HepG2 (cell line): ENCODE measurements at regions not wholly inside any gene's neighbourhood (a gene's known extent, or its start where the extent isn't known, plus 50 kb on each side); places are given as distances from the start of the nearest gene placed in this dataset.

Experiments used
- ATAC-seq: fragments of 200-7000 bp; cut with Tn5 transposase; 3 replicates; pipeline ENCODE4 v1.9.1; 2020; ENCODE audit warnings: mild to moderate bottlenecking, moderate library complexity
- BruUV-seq: library from RNA; stranded (reverse); fragments of 400-500 nt; replicated peaks from 2 replicates; lab custom pipeline; 2021; lab: Mats Ljungman, UMichigan
- CTCF ChIA-PET: fragments of 300-600 bp; formaldehyde crosslinking; extraction: SDS; loops from one replicate; lab custom pipeline; 2021; ENCODE audit warnings: low total read pairs, inconsistent platforms, low intra/inter-chr PET ratio; lab: Yijun Ruan, JAX
- POLR2A ChIA-PET: fragments of 350-600 bp; sonication (Branson Sonifier 250); formaldehyde crosslinking; loops from one replicate; lab custom pipeline; 2020; ENCODE audit warnings: antibody characterized with exemption, inconsistent platforms; lab: Yijun Ruan, JAX
- DNase-seq: peaks from one replicate; pipeline ENCODE4 v3.0.0-alpha.2; 2015; ENCODE audit warnings: low spot score
- FAIRE-seq: peaks from 3 replicates; lab custom pipeline; 2011; peaks lifted over from hg19 to GRCh38; lab: Jason Lieb, UNC
- H2AFZ ChIP-seq: one replicate; pipeline ENCODE4 v1.6.1; 2011; ENCODE audit warnings: low read length, inconsistent platforms
- H3K27ac ChIP-seq: fragments of 300-600 bp; 3 replicates; pipeline ENCODE4 v1.8.0; 2011; ENCODE audit warnings: mixed run types, mild to moderate bottlenecking, mixed read lengths, low read length, inconsistent platforms; ENCODE audit not compliant: insufficient read depth; ENCODE audit errors: extremely low read length
- H3K27me3 ChIP-seq, 2 experiments: fragments of 200-600 bp in 1 of 2; 2 replicates in 1 of 2; 3 replicates in 1 of 2; pipeline versions ENCODE4 v1.6.0 to v1.8.0; 2011; ENCODE audit warnings: low read length in 2 of 2, mild to moderate bottlenecking in 2 of 2, moderate library complexity in 2 of 2, inconsistent platforms in 1 of 2; ENCODE audit not compliant: insufficient read depth in 2 of 2, control insufficient read depth in 1 of 2
- H3K36me3 ChIP-seq, 2 experiments: fragments of 200-600 bp in 1 of 2; replicated peaks in 1 of 2; 2 replicates in 1 of 2; 3 replicates in 1 of 2; pipeline versions ENCODE4 v1.5.1 to v1.8.0; 2011; ENCODE audit warnings: low read length in 2 of 2, inconsistent platforms in 1 of 2; ENCODE audit not compliant: insufficient read depth in 2 of 2, control insufficient read depth in 1 of 2
- H3K4me1 ChIP-seq: 2 replicates; pipeline ENCODE4 v1.5.1; 2012; ENCODE audit warnings: low read length, inconsistent platforms; ENCODE audit not compliant: insufficient read depth
- H3K4me2 ChIP-seq: 2 replicates; pipeline ENCODE4 v1.6.0; 2011; ENCODE audit warnings: low read depth, low read length, inconsistent platforms
- H3K4me3 ChIP-seq, 3 experiments: fragments of 200-600 bp in 1 of 3; sonication (generic), shearing (Covaris generic) in 1 of 3; replicated peaks in 1 of 3; 2 replicates each; pipeline ENCODE4 v1.5.1; 2011 to 2016; ENCODE audit warnings: low read length in 3 of 3, inconsistent platforms in 2 of 3, low read depth in 2 of 3, mild to moderate bottlenecking in 2 of 3, control low read depth in 1 of 3, mixed read lengths in 1 of 3; ENCODE audit not compliant: insufficient read depth in 1 of 3
- H3K79me2 ChIP-seq: one replicate; pipeline ENCODE4 v1.6.1; 2011; ENCODE audit warnings: low read length, inconsistent platforms; ENCODE audit not compliant: insufficient read depth
- H3K9ac ChIP-seq: 2 replicates; pipeline ENCODE4 v1.6.0; 2011; ENCODE audit warnings: mild to moderate bottlenecking, low read depth, low read length, inconsistent platforms; ENCODE audit not compliant: insufficient read depth
- H3K9me3 ChIP-seq: 2 replicates; pipeline ENCODE4 v1.5.1; 2012; ENCODE audit warnings: mild to moderate bottlenecking, low read length
- H4K20me1 ChIP-seq: 2 replicates; pipeline ENCODE4 v1.6.0; 2011; ENCODE audit warnings: inconsistent platforms, mild to moderate bottlenecking, low read length, moderate library complexity; ENCODE audit not compliant: insufficient read depth
- CAMTA2 ChIP-seq: sonication (generic); formaldehyde crosslinking; IDR thresholded peaks from 2 replicates; pipeline ENCODE4 v1.4.0; 2020; ENCODE audit warnings: mild to moderate bottlenecking, missing genetic modification reagents, borderline replicate concordance
- ERF ChIP-seq: IDR thresholded peaks from 2 replicates; pipeline ENCODE4 v1.6.1; 2018; ENCODE audit warnings: missing biosample characterization, missing genetic modification reagents
- HNRNPLL ChIP-seq: fragments of 200-400 bp; formaldehyde crosslinking; IDR thresholded peaks from 2 replicates; pipeline ENCODE4 v1.6.1; 2017; ENCODE audit warnings: mild to moderate bottlenecking, low read depth, low read length; ENCODE audit not compliant: poor library complexity, severe bottlenecking
- MAFG ChIP-seq: sonication (generic); formaldehyde crosslinking; IDR thresholded peaks from 2 replicates; pipeline ENCODE4 v1.5.1; 2020; ENCODE audit warnings: mild to moderate bottlenecking, missing genetic modification reagents
- NCOA1 ChIP-seq: sonication (generic); formaldehyde crosslinking; IDR thresholded peaks from 2 replicates; pipeline ENCODE4 v1.9.0; 2021; ENCODE audit warnings: missing genetic modification reagents
- RARG ChIP-seq: sonication (generic); formaldehyde crosslinking; IDR thresholded peaks from 2 replicates; pipeline ENCODE4 v1.4.0; 2020; ENCODE audit warnings: low read depth, mild to moderate bottlenecking, missing genetic modification reagents
- SKI ChIP-seq: fragments of 450-650 bp; IDR thresholded peaks from one replicate; pipeline ENCODE4 v1.6.1; 2018; ENCODE audit warnings: mild to moderate bottlenecking; ENCODE audit not compliant: partially characterized antibody
- SOX6 ChIP-seq, 2 experiments: fragments of 450-650 bp in 1 of 2; sonication (generic) in 1 of 2; formaldehyde crosslinking in 1 of 2; IDR thresholded peaks; 2 replicates each; pipeline versions ENCODE4 v1.4.0 to v1.6.1; 2017 to 2020; ENCODE audit warnings: antibody characterized with exemption in 1 of 2, mild to moderate bottlenecking in 1 of 2, missing genetic modification reagents in 1 of 2
- ZFP36 ChIP-seq: fragments of 150-350 bp; IDR thresholded peaks from 2 replicates; pipeline ENCODE4 v1.6.1; 2018; ENCODE audit warnings: borderline replicate concordance, low read length, low read depth; ENCODE audit not compliant: partially characterized antibody
- ZNF232 ChIP-seq: sonication (generic); formaldehyde crosslinking; IDR thresholded peaks from 2 replicates; pipeline ENCODE4 v1.4.0; 2020; ENCODE audit warnings: missing genetic modification reagents, borderline replicate concordance
- ZNF235 ChIP-seq: sonication (generic); formaldehyde crosslinking; IDR thresholded peaks from 2 replicates; pipeline ENCODE4 v1.8.1; 2023; ENCODE audit warnings: mild to moderate bottlenecking, missing genetic modification reagents, borderline replicate concordance
- ZNF335 ChIP-seq: sonication (generic); formaldehyde crosslinking; IDR thresholded peaks from 2 replicates; pipeline ENCODE4 v1.4.0; 2020; ENCODE audit warnings: missing genetic modification reagents
- ZNF407 ChIP-seq: sonication (generic); formaldehyde crosslinking; IDR thresholded peaks from one replicate; pipeline ENCODE4 v1.5.1; 2020; ENCODE audit warnings: mild to moderate bottlenecking, missing genetic modification reagents; ENCODE audit errors: not compliant biosample characterization
- ZNF460 ChIP-seq: sonication (generic); formaldehyde crosslinking; IDR thresholded peaks from 2 replicates; pipeline ENCODE4 v1.5.1; 2020; ENCODE audit warnings: missing genetic modification reagents, mild to moderate bottlenecking, borderline replicate concordance
- WGBS: methylation state at CpG from one replicate; pipeline ENCODE4 v1.1.6; 2017; ENCODE audit warnings: low lambda C conversion rate; 5-methylcytosine and 5-hydroxymethylcytosine counted together
- in situ Hi-C: cut with HindIII; loops from 2 replicates; pipeline ENCODE4 v1.10.0; 2017; ENCODE audit warnings: low pct_unique_long_range_greater_than_20kb; ENCODE audit not compliant: extremely low pct_ligation_motif_present
- intact Hi-C: fragments of 100-400 bp; cut with micrococcal nuclease; formaldehyde crosslinking; loops from one replicate; pipeline ENCODE4 v1.10.0; 2022; ENCODE audit not compliant: unreplicated experiment
- TF ChIP-seq, protein P1 (sequence below): sonication (generic); formaldehyde crosslinking; IDR thresholded peaks from 2 replicates; pipeline ENCODE4 v1.5.0; 2020; ENCODE audit warnings: mild to moderate bottlenecking, missing genetic modification reagents

GRCh38 chr1:82995951-82996350 lies 1003.0 kb downstream of the TTLL7 start:
- ChIA-PET POLR2A (no interaction called here), CTCF (no interaction called here)
- in situ Hi-C loops (no loop called here), intact Hi-C loops (no loop called here)
- no TSS peak for BruUV-seq
- H3K4me2 ChIP-seq, result no peak overlapping the region
- 4% methylated on average over 2 of the region's 2 CpGs for WGBS
- ATAC-seq (no peak), DNase-seq (no peak), FAIRE-seq (no peak)
- no peaks in the 10 kb centered on the region for H3K4me1 ChIP-seq
- no peaks in the 10 kb centered on the region for H3K27me3 ChIP-seq
- H3K36me3 ChIP-seq, result no peaks in the 10 kb centered on the region
- no peaks in the 10 kb centered on the region for H3K79me2 ChIP-seq
- no peaks in the 10 kb centered on the region for H4K20me1 ChIP-seq
- peaks cover 80% of the 10 kb centered on the region for H3K9me3 ChIP-seq
- H3K9ac ChIP-seq, result no peak overlapping the region
- TF ChIP-seq, protein P1, sequence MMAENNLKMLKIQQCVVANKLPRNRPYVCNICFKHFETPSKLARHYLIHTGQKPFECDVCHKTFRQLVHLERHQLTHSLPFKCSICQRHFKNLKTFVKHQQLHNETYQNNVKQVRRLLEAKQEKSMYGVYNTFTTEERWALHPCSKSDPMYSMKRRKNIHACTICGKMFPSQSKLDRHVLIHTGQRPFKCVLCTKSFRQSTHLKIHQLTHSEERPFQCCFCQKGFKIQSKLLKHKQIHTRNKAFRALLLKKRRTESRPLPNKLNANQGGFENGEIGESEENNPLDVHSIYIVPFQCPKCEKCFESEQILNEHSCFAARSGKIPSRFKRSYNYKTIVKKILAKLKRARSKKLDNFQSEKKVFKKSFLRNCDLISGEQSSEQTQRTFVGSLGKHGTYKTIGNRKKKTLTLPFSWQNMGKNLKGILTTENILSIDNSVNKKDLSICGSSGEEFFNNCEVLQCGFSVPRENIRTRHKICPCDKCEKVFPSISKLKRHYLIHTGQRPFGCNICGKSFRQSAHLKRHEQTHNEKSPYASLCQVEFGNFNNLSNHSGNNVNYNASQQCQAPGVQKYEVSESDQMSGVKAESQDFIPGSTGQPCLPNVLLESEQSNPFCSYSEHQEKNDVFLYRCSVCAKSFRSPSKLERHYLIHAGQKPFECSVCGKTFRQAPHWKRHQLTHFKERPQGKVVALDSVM, result no peak
- no peak for TF ChIP-seq ZFP36
- TF ChIP-seq ZNF235, result no peak
- no peak for TF ChIP-seq ZNF232 (CRISPR knock-in tag)
- no peak for TF ChIP-seq ERF
- TF ChIP-seq CAMTA2 (CRISPR knock-in tag), result no peak
- no peak for TF ChIP-seq ZNF335 (CRISPR knock-in tag)
- TF ChIP-seq ZNF407, result no peak
- no peak for TF ChIP-seq NCOA1 (CRISPR knock-in tag)
- TF ChIP-seq ZNF460 (CRISPR knock-in tag), result no peak
- TF ChIP-seq SKI, result no peak
- TF ChIP-seq HNRNPLL, result no peak
- TF ChIP-seq RARG (CRISPR knock-in tag), result no peak
- no peak for TF ChIP-seq MAFG (CRISPR knock-in tag)
- TF ChIP-seq SOX6 (IDR thresholded peaks at IDR 0.05), result no peak
- TF ChIP-seq SOX6 (CRISPR knock-in tag; IDR thresholded peaks at IDR 0.05), result no peak
- H2AFZ ChIP-seq, result no peak overlapping the region
- H3K4me3 ChIP-seq, result no peak overlapping the region
- no peak overlapping the region for H3K27ac ChIP-seq
